ENCODE measurements at regions not wholly inside any gene's neighbourhood (a gene's known extent, or its start where the extent isn't known, plus 50 kb on each side); places are given as distances from the start of the nearest gene placed in this dataset.

DNA sequence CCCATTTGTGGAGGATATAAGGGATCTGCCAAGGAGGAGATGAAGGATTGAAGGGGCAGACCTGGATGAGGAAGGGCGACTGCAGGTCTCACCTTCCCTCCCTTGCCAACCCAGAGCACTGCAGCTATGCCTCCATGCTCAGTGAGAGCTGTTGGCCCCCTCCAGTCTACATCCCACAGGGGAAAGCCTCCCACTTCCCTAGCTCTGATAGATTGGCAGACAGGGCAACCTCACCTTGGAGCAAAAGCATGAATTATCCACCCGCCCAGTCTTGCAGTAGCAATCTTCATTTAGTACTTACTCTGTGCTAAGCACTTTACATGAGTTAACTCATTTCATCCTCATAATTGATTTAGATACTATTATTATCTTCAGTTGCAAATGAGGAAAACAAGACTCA is 70.4 kb upstream of the SMNDC1 start:
- no peak for DNase-seq (ENCODE audit: low read depth)

DNA sequence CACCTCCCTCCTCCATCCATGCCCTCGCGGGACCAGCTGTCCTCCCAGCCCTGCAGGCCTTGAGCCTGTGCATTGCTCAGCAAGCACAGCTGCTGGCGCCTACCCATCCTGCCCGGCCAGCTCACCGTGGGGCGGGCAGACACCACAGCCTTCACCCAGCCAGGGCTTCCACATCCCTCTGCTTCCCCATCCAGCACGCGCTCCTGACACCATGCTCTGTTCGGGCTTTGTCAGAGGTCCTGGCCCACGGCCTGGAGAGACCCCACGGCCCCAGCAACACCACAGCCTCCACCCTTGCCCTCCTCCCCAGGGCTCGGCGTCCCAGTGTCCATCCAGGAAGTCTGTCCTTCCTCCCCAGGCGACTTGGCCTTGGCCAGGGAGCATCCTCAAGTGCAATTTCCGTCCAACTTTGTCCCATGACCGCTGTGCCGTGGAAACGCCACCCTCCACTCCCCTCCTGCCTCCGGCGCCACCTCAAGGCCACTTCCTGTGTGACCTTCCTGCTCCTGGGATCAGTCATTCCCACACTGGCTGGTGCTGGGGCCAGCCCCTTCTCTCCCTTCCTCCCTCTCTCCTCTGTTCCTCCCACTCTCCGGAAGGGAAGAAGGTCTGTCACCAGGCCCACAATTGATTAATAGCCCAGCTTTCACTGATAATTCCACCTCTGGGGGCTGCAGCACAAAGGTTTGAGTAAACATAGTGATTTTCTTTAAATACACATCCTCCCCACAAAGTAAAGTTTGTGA is 71.5 kb upstream of the SMNDC1 start:
- DNase-seq (ENCODE audit: low read depth) = no peak

DNA sequence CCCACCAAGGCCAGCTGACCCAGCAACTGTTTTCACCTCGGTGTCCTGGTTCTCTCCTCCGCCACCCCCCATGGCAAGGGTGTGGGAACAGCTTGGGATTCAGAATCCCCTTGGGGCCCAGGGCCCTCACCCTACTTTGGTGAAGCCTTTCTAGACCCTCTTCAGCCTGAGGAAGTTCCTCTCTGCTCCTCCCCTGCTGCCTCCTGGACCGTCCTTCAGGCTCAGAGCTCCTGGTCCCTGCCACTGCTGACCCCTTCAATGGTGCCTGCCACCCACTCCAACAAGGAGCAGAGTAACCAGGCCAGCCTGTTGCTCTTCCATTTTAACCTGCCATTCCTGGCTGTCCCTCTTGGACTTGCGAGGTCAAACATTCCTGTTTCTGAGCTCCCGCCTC is 72.0 kb upstream of the SMNDC1 start:
- no peak for DNase-seq (ENCODE audit: low read depth)

DNA sequence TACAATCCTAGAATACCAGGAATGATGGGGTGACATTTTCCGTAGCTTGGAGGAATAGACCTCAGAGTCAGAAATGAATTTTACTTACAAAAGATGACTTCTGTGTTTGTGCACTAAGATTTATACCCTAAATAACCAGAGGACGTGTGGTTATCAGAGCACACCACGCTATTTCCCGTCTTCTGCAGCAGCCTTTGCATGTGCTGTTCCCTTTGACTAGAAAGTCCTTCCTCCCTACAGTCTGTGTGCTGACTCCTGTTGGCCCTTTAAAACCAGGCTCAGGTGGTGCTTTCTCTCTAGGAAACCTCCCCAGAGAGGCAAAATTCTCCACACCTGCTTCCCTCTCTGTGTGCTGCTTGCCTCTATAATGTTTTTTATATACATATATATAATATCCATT is 73.3 kb upstream of the SMNDC1 start:
- no peak for DNase-seq (ENCODE audit: low read depth)

DNA sequence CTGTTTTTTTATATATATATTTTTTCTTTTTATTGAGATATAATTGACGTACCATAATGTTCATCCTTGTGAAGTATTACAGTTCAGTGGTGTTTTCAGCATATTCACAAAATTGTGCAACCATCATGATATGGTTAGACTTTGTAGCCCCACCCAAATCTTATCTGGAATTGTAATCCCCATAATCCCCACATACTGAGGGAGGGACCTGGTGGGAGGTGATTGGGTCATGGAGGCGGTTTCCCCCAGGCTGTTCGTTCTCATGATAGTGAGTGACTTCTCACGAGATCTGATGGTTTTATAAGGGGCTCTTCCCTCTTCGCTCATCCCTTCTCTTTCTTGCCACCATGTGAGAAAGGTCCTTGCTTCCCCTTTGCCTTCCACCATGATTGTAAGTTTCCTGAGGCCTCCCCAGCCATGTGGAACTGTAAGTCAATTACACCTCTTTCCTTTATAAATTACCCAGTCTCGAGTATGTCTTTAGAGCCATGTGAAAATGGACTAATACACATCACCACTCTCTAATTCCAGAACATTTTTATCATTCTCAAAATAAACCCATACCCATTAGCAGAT is 73.9 kb upstream of the SMNDC1 start:
- DNase-seq (ENCODE audit: low read depth) = no peak

DNA sequence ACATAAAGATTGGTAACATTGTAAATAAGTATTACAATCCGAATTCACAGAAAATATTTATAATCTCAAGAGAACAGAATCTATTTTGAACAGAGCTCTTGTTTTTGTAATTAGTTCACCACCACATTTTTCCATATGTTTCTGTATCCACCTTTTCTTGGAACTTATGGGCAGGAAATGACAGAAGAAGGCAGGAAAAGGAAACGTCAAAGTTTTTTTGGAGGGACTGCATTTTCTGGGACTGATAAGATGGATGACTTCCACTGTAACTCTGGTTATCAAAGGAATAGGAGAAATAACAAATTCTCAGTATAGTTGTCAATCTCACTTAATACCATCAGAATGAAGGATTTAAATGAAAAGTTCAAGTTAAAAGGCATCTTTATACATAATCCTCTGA is 75.1 kb upstream of the SMNDC1 start:
- DNase-seq (ENCODE audit: low read depth) = no peak

DNA sequence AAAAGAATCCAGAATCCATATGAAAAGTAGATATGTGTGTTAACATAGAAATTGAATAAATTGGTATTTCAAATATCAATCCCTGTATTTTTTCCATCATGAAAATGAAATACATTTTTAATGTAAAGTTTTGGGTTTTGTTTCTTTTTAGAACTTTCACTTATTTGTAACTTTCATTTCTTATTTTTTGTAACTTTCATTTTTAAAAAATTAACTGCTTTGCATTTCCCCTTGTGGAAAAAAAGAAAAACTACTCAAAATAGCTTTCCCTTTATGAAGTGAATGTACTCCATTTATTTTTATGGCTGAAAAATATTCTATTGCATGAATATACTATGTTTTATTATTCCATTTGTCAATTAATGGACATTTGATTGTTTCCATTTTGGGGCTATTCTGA is 75.6 kb upstream of the SMNDC1 start:
- DNase-seq (ENCODE audit: low read depth) = no peak

DNA sequence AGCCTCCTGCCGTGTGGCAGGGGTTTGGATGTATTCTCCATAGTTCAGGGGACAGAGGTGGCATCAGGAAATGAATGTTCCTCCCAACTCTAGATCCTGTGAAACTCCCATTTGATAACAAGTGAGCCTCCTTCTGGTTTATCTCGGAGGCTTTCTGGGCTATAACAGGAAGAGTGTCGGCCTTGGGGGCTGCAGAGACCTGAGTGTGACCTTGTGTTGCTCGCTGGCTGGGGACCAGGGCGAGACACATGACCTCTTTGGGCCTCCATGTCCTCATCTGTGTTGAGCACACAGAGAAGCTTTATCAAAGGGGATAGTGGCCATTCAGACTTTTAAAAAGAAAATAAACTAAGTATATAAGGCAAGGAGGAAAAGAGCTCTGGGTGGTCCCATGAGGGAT is 78.0 kb upstream of the SMNDC1 start:
- no peak for DNase-seq (ENCODE audit: low read depth)

DNA sequence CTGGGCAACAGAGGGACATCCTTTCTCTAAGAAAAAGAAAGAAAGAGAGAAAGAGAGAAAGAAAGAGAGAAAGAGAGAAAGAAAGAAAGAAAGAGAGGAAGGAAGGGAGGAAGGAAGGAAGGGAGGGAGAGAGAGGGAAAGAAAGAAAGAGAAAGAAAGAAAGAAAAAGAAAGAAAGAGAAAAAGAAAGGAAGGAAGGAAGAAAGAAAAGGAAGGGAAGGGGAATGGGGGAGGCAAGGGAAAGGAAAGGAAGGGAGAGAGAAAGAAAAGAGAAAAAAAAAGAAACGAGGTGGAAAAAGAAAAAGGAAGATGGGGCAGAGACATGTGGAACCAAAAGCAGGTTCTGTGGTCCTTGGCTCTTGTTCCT is 82.9 kb upstream of the SMNDC1 start:
- DNase-seq (ENCODE audit: low read depth) = no peak

DNA sequence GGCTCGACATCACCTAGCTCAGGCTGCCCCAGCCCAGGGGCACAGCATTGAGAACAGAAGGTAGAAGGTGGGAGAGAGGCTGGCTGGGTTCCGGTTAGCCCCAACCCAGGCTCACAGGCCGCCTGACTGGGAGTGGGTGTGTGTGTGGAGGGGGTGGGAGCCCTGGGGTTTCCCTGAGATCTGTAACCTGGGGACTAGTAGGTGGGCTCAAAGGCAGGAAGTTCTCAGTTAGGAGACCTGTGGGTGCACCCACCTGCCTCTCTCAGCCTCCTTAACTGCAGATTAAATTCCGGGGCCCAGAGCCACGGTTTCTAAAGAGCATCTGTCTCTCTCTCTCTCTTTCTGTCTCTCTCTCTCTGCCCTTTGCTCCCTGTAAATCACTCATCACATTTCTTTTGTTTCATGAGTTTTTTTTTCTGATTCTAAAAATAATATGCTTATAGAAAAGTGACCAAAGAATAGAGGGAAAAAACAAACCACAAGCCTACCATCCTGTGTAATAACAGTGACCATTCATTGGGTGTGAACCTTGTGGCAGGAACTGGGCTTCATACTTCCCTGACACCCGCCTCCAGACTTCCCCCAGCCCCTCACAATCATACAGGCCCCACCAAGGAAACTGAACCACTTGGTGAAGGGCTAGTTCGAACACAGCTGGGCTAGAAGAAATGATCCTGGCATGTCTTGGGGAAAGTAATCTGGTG is 83.4 kb upstream of the SMNDC1 start:
- DNase-seq (ENCODE audit: low read depth) = no peak

DNA sequence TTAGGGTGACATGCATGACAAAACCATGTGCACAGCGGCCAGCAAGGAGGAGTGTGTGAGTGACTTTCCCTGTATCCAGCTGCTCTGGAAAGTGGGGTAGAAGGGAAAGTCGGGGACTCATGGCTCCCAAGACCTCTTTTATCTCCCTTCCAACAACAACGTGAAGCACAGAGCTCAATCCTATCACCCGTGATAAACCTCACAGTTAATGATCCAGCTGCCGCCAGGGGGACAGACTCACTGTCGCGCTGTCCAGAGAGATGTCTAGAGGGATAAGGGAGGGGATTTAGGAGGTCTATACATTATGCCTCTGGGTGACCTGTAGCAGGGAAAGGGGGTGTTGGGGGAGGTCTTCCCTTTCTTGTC is 84.0 kb upstream of the SMNDC1 start:
- DNase-seq (ENCODE audit: low read depth) = no peak

DNA sequence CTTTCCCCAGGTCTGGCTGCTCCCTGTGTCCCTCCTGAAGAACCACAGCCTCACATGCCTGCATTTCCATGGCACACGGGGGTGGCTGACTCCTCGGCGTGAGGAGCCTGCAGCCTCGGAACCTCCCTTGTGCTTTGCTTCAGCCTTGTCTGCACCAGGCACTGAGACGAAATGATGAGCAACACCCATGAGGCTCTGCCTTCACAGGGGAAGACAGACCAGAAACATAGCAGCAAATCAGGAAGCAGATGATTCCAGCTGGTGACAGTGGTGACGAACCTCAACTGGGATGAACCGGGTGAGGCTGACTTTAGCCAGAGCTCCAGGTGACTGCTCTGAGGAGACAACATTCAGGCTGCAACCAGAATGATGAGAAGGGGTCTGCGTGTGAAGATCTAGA is 84.5 kb upstream of the SMNDC1 start:
- DNase-seq (ENCODE audit: low read depth) = no peak

DNA sequence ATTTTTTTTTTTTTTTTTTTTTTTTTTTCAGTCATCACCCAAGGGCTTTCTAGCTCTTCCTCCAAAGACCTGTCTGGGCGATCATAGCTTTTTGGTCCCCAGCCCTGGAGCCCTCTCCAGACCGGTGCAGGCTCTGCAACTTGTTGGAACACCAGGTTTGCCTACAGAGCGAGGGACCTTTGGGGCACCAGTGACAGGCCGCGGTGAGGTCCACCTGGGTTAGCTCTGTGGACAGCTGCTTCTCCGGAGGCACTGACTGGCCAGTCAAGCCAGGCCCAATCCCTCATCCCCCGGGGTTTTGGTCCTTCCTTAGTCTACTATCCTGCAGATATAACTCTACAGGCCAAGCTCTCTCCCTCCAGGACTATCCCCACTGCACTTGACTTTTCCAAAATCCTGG is 86.8 kb upstream of the SMNDC1 start:
- DNase-seq (ENCODE audit: low read depth) = no peak

DNA sequence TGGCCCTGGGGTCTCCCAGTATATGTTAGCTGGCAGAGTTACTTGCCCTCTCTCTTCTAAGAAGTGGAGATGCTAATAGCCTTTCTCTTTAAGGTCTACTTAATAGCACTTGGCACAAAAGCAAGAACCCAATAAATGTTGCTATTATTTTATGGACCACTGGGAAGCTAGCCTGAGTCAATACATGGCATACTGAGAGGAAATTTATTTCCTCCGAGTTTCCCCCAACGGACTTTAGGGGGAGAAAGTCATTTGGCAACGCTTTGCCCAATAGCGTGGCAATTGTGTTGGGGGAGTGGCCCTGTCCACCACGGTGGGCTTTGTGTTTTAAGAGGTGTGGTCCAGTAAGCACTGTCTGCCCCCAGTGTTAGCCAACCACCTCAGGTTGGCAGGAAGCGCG is 87.4 kb upstream of the SMNDC1 start:
- no peak for DNase-seq (ENCODE audit: low read depth)

DNA sequence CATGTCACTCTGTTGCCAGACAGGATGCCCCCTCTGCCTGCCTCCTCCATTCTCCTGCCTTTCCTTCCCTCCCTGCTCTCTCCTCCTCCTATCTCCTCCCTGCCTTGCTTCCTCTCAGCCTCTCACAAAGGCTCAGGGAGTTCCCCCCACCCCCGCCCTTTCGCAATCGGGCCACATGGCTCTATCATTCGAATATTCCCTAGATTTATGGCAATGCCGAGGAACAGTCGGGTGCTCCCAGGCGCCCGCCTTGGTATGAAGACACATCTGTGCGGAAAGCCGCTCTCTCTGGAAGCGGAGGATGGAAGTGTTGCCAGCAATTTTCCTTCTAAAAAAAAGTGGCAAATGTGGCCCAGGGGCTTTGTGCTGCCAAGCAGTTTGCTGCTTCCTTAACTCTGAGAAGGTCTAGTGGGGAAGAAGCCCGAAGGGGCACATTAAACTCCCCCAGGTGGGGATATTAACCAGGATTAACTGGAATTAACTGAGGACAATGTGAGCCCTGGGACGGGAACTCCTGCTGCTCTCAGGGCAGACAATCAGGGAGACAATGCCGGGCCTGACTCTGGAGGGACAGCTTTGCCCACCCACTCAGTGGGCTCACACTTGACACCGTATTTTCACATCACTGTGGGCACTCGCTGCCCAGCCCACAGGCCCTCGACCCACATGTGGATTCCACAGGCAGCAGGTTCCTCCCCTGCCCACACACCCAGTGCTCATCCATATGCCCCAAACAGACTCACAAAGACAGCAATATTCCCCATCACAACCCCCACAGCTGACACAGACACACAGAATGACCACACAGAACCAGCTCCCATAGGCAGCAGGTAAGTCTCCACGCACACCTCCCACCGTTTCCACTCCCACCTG is 88.4 kb upstream of the SMNDC1 start:
- no peak for DNase-seq (ENCODE audit: low read depth)

DNA sequence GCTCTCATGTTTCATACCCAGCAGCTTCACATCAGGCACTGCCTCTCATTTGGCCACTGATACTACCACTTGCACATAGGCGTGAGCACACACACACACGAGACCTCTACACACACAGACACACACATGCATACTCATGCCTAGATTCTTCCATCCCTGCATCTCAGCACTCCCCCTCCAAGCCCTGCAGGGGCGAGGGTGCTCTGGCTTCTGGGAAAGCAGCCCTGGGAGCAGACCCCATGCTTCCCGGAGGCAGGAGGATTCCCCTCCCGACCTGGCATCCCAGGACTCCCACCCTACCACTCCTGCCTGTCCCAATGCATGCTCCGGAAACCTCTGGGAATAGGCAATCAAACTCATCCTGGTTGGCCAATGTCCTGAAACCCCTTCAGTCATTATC is 89.1 kb upstream of the SMNDC1 start:
- DNase-seq (ENCODE audit: low read depth) = no peak

DNA sequence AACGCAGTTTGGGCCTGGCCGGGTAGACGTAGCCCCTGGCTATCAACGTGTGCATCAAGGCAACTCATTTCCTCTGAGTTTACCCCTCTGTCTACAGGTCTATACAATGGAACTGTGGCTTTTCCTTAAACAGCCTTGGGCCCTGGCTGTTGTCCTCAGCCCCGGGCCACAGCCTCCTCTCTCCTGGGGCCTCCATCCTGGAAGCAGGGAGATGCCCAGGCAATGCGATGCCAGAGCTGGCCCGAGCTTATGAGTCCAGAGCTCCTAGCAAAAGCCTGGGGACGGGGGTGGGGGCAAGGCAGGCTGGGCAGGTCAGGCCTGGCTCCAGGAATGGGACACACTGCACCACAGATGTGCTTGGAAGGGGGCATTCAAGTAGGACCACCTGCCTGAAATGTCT is 89.6 kb upstream of the SMNDC1 start:
- no peak for DNase-seq (ENCODE audit: low read depth)

DNA sequence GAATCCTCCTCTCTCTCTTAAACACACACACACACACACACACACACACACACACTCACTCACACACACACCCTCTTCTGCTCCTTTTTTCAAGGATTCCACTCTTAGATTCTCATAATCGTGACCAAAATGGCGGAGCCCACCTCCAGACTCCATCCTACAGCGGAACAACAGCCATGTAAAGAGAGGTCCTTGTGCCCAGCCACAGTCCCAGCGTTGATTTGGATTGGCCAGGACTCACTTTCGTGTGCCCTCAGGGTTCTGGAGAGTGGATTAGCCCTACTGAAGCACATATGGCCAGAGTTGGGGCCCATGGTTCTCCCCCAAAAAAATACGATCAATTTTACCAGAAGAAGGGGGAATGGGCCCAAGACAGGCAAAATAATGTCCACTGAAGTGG is 90.2 kb upstream of the SMNDC1 start:
- no peak for DNase-seq (ENCODE audit: low read depth)

DNA sequence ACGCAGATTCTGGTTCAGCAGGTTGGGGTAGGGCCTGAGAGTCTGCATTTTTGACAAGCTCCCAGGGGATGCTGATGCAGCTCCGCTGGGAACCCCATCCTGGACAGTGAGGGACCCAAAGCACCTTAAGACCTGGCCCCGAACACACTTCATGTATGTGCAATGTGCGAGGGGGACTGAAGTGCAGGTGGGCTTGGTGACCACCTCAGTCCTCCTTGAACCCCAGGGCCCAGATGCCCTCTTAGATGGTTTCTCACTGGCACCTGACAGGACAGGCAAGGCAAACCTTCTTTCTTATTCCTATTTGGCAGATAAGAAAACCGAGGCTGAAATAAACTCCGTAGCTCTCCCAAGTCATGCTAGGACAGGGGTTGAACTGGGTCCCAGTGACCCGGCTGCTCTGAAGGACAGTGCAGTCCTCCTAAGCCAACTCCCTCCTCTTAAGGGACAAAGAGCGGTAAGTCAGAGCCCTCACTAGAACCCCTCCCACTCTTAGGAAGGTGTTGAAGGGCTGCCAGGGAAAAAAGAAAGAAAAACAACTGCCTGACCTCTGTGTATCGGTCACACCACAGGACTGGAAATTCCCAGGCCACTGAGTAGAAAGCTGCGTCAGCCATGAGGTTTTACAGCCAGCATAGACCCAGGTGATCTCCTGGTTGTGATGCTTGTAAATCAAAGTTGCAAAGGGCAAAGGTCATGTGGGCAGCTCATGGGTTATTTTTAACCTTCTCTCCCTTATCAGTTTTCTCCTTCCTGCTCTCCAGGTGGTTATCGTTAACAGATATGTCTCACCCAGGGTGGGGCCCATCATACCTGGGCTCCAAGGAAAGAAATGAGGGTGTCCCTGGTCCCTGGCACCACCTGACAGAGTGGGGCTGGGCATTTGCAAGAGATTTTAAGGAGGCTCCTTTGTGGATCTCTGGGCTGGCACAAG is 90.9 kb upstream of the SMNDC1 start:
- DNase-seq (ENCODE audit: low read depth) = peak; percentile 64

DNA sequence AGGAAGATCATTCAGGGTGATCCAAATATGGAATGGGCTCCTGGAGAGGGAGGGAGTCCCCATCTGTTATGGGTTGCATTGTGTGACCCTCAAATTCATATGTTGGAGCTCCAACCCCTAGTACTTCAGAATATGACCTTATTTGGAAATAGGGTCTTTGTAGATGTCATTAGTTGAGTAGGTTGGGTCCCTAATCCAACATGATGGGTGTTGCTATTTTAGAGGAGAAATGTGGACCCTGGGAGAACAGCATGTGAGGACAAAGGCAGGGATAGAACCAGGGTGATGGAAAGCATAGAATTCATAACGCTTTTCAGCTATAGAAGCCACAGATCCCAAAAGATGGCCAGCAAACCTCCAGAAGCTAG is 91.5 kb upstream of the SMNDC1 start:
- DNase-seq (ENCODE audit: low read depth) = no peak

DNA sequence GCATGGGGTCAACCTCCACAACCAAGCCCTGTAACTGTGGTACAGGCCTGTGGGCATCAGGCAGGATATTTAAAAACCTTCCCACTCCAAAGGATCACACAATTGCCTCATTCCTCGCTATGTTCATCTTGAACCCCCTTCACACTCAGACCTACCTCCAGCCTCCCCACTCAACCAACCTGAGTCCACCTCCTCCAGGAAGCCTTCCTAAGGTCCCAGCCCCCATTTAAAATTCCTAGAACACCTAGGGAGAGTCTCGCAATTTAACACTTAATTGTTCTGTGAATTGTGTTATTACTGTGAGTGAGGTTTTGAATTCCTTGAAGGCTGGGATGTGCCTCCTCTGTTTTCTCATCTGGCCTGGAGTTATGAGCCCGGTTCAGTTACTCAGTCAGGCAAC is 93.1 kb upstream of the SMNDC1 start:
- no peak for DNase-seq (ENCODE audit: low read depth)
